OCI-M1 (cell line): ENCODE measurements at regions not wholly inside any gene's neighbourhood (a gene's known extent, or its start where the extent isn't known, plus 50 kb on each side); places are given as distances from the start of the nearest gene placed in this dataset.
"Not testable (repeated sequence)": the region's sequence is repeated elsewhere in the genome, so short reads cannot be mapped to it uniquely, and the experiment has no call there.

ENCODE experiments used
- DNase-seq: peaks from one replicate; lab custom pipeline; 2025; lab: John Stamatoyannopoulos, UW

- DNase-seq: no peak
These were observed 517.5 kb downstream of the KLF5 start for GRCh38 chr13:73576291-73576690.

- DNase-seq: no peak
These were observed 514.0 kb downstream of the KLF5 start for GRCh38 chr13:73572824-73573223.

GRCh38 chr13:73571376-73571775 lies 512.6 kb downstream of the KLF5 start:
- DNase-seq: no peak

DNA sequence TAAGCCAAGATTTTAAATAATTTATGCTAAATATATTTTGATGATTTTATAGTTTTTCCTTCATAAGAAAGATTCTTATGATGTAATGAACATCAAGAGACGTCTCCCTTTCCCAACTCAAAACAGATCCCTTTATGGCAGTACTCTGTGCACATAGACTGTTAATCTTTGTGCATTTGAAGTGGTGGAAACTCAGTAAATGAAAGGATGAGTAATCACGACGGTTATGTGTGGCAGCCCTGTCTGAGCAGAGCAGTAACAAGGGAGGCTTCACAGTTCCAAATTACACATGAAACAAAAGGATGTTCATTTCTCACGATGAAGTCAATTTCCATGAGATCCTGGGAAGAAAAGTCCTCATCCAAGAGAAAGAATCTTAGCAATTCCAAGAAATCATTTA lies 498.1 kb downstream of the KLF5 start:
- DNase-seq: no peak

DNA sequence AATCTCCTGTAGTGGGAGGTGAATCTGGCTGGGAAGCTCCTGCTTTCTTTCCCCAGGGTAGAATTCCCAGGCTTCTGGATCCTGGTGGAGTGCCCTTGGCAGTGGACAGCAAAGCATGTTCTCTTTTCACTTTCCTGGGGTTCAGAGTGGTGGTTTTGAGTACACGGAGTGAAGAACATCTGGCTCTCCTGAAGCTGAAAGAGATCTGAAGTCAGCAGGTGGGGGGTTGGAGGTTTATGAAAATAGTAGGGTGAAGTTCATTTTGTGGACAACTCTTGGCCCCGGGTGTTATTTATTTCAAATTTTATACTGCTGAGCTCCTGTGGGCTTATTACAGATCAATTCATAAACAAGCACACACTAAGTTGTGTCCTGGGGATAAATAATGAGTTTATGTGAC lies 497.3 kb downstream of the KLF5 start:
- DNase-seq: no peak

- no peak for DNase-seq
These were observed 492.9 kb downstream of the KLF5 start for GRCh38 chr13:73551736-73552135.

DNA sequence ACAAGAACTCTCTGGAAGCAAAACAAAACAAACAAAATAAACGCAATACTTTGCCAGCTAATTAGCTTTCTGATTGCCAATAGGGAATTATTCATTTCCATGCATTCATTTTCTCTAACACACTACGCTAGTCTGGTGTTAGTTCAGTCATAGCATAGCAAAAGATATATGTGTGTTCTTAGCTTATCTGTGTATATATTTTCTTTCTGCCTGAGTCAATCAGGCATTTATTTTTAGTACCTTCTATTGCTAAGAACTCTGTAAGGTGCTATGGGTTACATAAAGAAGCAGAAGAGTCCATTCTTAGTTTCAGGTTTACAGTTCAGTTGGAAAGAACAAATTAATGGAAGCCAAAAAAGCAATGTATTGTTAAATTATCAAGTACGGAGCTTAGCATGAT lies 490.9 kb downstream of the KLF5 start:
- no peak for DNase-seq

DNA sequence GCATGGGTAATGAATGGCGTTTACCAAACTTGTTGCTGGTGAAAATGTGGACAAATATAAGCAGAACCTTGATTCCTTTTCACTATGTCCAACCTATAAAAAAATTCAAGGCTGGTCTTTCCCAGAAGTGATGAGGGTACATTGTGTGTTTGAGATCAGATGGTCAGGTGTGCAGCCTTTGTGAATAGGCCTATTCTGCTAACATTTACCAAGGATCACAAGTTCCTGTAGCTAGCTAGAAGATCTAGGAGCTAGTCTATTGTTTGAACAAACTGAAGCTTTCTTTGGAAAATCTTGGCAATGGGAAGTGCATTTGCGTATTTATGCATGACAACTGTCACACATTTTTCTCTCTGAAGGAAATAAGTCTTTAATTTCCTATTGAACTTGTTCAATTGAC lies 489.6 kb downstream of the KLF5 start:
- no peak for DNase-seq

GRCh38 chr13:73547239-73547638 lies 488.4 kb downstream of the KLF5 start:
- no peak for DNase-seq

DNA sequence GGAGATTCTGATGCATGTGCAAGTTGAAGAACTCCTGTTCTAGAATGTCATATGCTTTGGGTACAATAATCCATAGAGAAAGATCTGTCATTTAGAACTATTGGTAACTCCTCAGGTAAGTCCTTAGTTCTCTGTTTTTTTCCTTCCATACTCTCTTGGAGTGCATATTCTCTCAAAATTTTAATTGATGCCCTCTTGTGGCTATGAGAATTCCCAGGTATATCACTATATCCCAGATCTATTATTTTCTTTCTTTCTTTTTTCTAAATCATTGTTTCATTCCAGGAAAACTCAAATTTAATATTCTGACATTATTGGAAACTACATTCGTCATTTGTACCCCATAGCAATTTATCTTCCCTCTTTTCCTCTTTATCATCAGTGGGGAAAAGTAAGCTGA lies 485.4 kb downstream of the KLF5 start:
- no peak for DNase-seq

GRCh38 chr13:73542446-73542845 lies 483.6 kb downstream of the KLF5 start:
- no peak for DNase-seq

- DNase-seq: no peak
These were observed 478.1 kb downstream of the KLF5 start for GRCh38 chr13:73536865-73537264.

DNA sequence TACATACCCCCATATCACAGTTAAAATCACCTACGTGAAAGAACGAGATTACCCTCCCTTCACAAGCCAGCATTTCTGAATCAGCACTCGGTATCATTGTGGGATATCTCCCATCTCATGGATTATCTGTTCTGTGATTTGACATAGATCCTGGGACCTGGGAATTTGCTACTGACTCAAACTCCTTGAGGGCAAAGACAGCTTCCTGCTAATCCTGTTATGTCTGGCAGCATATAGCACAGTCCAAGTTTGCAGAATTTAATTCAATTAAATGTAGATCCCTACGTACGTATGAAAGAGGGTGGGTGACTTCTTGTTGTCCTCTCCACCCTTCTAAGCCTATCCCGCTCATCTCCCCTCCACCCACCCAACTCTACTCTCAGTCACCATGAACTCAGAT lies 476.5 kb downstream of the KLF5 start:
- DNase-seq: no peak

GRCh38 chr13:73532987-73533510 lies 474.2 kb downstream of the KLF5 start:
- DNase-seq: no peak

- no peak for DNase-seq
These were observed 473.8 kb downstream of the KLF5 start for GRCh38 chr13:73532582-73532981.

GRCh38 chr13:73531014-73531413 lies 472.2 kb downstream of the KLF5 start:
- DNase-seq: no peak

- DNase-seq: no peak
These were observed 464.1 kb downstream of the KLF5 start for GRCh38 chr13:73522937-73523336.

DNA sequence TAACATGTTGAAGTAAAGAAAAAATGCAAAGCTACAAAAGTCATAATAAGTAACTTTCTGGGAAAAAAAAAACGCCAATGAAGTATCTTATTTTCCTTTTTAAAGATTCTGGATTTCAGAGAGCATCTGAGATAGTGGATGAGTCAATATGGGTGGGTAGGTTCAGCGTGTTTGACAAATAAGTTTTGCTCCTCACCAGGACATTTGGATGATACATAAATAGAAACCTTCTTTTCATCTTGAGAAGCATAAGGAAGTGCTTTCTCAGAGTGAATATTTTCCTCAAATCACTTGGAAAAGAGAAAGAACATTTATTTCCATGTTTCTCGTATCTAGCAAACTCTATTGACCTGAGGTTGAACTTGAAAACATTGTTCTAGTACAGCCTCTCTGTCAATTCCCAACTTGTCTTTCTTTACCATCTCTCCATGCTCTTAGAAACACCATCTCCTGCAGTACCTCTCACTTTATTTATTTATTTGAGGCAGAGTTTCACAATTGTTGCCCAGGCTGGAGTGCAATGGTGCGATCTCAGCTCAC lies 463.2 kb downstream of the KLF5 start:
- no peak for DNase-seq

- peak; percentile 39 for DNase-seq
These were observed 462.5 kb downstream of the KLF5 start for GRCh38 chr13:73521290-73521624.

DNA sequence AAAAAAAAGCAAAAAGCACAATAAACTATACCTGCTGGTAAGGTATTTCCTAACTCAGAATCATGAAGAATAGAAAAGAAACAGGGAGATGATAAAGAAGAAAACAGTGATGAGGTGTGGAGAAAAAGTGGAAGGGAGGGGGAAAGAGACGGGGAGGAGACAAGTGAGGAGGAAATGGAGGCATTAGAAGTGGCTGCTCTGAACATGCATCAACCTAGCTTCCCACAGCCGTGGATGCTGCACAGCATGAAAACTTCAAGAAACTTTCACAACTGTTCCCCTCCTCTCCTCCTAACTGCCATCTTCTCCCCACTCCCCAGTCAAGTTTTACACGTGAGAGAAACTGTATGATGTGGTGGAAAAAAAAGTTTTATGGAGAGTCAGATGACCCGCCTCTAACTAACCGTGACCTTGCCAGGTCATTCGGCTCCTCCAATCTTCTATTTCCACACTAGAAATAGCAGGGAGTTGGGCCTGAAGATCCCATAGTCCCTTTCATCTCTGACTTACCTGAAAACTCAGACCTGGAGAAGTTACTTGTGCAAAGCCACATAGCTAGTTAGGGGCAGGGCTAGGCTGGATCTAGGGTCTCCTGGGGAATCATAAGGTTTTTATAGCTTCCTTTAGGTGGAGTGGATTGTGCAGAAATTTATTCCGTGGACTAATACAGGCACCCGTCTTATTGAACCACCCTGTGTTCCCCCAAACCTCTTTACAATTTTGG lies 461.9 kb downstream of the KLF5 start:
- DNase-seq: no peak

DNA sequence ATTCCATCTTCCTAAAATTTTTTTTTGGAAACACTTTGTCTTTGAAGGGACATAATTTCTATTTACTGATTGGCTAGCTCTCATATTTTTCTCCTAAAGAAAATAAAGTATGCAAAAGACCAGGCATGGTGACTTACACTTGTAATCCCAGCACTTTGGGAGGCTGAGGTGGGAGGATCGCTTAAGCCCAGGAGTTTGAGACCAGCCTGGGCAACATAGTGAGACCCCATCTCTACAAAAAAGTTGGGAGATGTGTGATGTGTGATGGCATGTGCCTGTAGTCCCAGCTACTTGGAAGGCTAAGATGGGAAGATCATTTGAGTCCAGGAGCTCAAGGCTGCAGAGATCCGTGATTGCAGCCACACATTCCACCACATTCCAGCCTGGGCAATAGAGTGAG lies 461.3 kb downstream of the KLF5 start:
- DNase-seq: not testable (repeated sequence)

GRCh38 chr13:73519396-73520116 lies 460.8 kb downstream of the KLF5 start:
- DNase-seq: no peak

- no peak for DNase-seq
These were observed 459.0 kb downstream of the KLF5 start for GRCh38 chr13:73517766-73518165.
